ENCODE measurements at regions not wholly inside any gene's neighbourhood (a gene's known extent, or its start where the extent isn't known, plus 50 kb on each side); places are given as distances from the start of the nearest gene placed in this dataset.

DNA sequence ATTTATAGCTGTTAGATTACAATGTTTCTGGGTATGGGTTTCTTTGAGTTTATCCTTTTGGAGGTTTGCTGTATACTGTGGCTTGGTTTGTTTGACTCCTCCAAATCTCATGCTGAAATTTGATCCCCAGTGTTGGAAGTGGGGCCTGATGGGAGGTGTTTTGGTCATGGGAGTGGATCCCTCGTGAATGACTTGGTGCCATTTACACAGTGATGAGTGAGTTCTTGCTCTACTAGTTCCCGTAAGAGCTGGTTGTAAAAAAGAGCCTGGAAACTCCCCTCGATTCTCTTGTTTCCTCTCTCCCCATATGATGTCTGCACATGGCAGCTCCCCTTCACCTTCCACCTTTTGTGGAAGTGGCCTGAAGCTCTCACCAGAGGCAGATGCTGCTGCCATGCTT, 324.1 kb downstream of the C7orf25 start:
- H2AFZ ChIP-seq (ENCODE audit: low read depth, low read length), result no peak overlapping the region
- H4K20me1 ChIP-seq (replicated peaks; ENCODE audit: control insufficient read depth, insufficient read depth, low read length), result no peaks in the 10 kb centered on the region
- ATAC-seq, result no peak
- DNase-seq (ENCODE audit: extremely low read depth in 1 of 4, low spot score in 3 of 4), result no peak
- no peaks in the 10 kb centered on the region for H3K36me3 ChIP-seq (ENCODE audit: control insufficient read depth, insufficient read depth, low read length)
- no peak overlapping the region for H3K9ac ChIP-seq (ENCODE audit: insufficient read depth in 1 of 2, low read depth in 2 of 2, low read length in 2 of 2)
- no peaks in the 10 kb centered on the region for H3K9me1 ChIP-seq (ENCODE audit: control insufficient read depth, insufficient read depth, low read length)
- FAIRE-seq, result no peak
- H3K27me3 ChIP-seq (ENCODE audit: control insufficient read depth in 2 of 2, insufficient read depth in 2 of 2, low read length in 2 of 2), result no peaks in the 10 kb centered on the region
- intact Hi-C loops (cut with micrococcal nuclease) (no loop called here), in situ Hi-C loops (cut with MboI) (no loop called here)
- TF ChIP-seq SAFB (IDR thresholded peaks at IDR 0.05; ENCODE audit: borderline replicate concordance, low read depth, low read length) (no peak), SMAD2 (IDR thresholded peaks at IDR 0.05; ENCODE audit: low read depth, low read length) (no peak), SP2 (IDR thresholded peaks at IDR 0.05; ENCODE audit: extremely low read depth, low read depth, low read length, poor library complexity, severe bottlenecking) (no peak), UBTF (IDR thresholded peaks at IDR 0.05; ENCODE audit: borderline replicate concordance in 1 of 2, low read depth in 2 of 2, low read length in 2 of 2) (no peak), THRAP3 (IDR thresholded peaks at IDR 0.05; ENCODE audit: borderline replicate concordance) (no peak), KHSRP (IDR thresholded peaks at IDR 0.05) (no peak), ZNF695 (CRISPR knock-in tag; IDR thresholded peaks at IDR 0.05) (no peak), ZBTB43 (CRISPR knock-in tag; IDR thresholded peaks at IDR 0.05) (no peak), ASH1L (IDR thresholded peaks at IDR 0.05; ENCODE audit: borderline replicate concordance, low read depth, partially characterized antibody) (no peak), MLX (CRISPR knock-in tag; conservative IDR thresholded peaks at IDR 0.05) (no peak), ZNF76 (CRISPR knock-in tag; IDR thresholded peaks at IDR 0.05; ENCODE audit: borderline replicate concordance) (no peak), TSC22D4 (tag; IDR thresholded peaks at IDR 0.05) (no peak), ARNT (IDR thresholded peaks at IDR 0.05) (no peak), BMI1 (IDR thresholded peaks at IDR 0.05; ENCODE audit: low read length) (no peak), ZNF239 (CRISPR knock-in tag; IDR thresholded peaks at IDR 0.05) (no peak)
- TF ChIP-seq, protein P1, sequence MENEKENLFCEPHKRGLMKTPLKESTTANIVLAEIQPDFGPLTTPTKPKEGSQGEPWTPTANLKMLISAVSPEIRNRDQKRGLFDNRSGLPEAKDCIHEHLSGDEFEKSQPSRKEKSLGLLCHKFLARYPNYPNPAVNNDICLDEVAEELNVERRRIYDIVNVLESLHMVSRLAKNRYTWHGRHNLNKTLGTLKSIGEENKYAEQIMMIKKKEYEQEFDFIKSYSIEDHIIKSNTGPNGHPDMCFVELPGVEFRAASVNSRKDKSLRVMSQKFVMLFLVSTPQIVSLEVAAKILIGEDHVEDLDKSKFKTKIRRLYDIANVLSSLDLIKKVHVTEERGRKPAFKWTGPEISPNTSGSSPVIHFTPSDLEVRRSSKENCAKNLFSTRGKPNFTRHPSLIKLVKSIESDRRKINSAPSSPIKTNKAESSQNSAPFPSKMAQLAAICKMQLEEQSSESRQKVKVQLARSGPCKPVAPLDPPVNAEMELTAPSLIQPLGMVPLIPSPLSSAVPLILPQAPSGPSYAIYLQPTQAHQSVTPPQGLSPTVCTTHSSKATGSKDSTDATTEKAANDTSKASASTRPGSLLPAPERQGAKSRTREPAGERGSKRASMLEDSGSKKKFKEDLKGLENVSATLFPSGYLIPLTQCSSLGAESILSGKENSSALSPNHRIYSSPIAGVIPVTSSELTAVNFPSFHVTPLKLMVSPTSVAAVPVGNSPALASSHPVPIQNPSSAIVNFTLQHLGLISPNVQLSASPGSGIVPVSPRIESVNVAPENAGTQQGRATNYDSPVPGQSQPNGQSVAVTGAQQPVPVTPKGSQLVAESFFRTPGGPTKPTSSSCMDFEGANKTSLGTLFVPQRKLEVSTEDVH (IDR thresholded peaks at IDR 0.05; ENCODE audit: low read depth, partially characterized antibody), result no peak
- H3K9me3 ChIP-seq (replicated peaks; ENCODE audit: control insufficient read depth, insufficient read depth, low read depth, low read length), result no peaks in the 10 kb centered on the region
- ChIA-PET CTCF (ENCODE audit: low intra/inter-chr PET ratio) (no interaction called here), POLR2A (interaction anchor here (0.7 kb wide), 1 partner anchor 10 kb away, joined by 3 read pairs; no protein-coding TSS in a partner anchor)
- no peaks in the 10 kb centered on the region for H3K4me1 ChIP-seq (replicated peaks in 1 of 2; ENCODE audit: control insufficient read depth in 2 of 2, insufficient read depth in 2 of 2, low read length in 2 of 2)
- H3K4me3 ChIP-seq, result no peak overlapping the region
- no peaks in the 10 kb centered on the region for H3K79me2 ChIP-seq (ENCODE audit: control insufficient read depth, insufficient read depth, low read length)
- no peak overlapping the region for H3K27ac ChIP-seq (ENCODE audit: extremely low read depth, low read depth, low read length)
- no TSS peak for BruUV-seq (replicated peaks)
- no peak overlapping the region for H3K4me2 ChIP-seq (ENCODE audit: insufficient read depth, low read length)
- 0% methylated on average over 3 of the region's 3 CpGs for WGBS (ENCODE audit: insufficient coverage, low coverage, missing lambda C conversion rate)

Measured in K562 (cell line).